Keratinocyte (primary cell): ENCODE measurements at regions not wholly inside any gene's neighbourhood (a gene's known extent, or its start where the extent isn't known, plus 50 kb on each side); places are given as distances from the start of the nearest gene placed in this dataset.

Source experiments
- DNase-seq: peaks from one replicate; pipeline ENCODE4 v3.0.0-alpha.2; 2011; ENCODE audit warnings: low read depth, missing footprints, low spot score
- FAIRE-seq: peaks from 2 replicates; lab custom pipeline; 2011; peaks lifted over from hg19 to GRCh38; lab: Jason Lieb, UNC
- H2AFZ ChIP-seq: 2 replicates; pipeline ENCODE4 v1.6.0; 2012; ENCODE audit warnings: low read length, control low read depth, inconsistent platforms; ENCODE audit not compliant: control insufficient read depth
- H3K27ac ChIP-seq: 2 replicates; pipeline ENCODE4 v1.5.1; 2011; ENCODE audit warnings: low read length; ENCODE audit not compliant: control insufficient read depth, insufficient read depth
- H3K27me3 ChIP-seq: 3 replicates; pipeline ENCODE4 v1.6.0; 2011; ENCODE audit warnings: low read length; ENCODE audit not compliant: control insufficient read depth, insufficient read depth; ENCODE audit errors: extremely low read depth
- H3K36me3 ChIP-seq, 2 experiments: 2 replicates in 1 of 2; 3 replicates in 1 of 2; pipeline ENCODE4 v1.5.1; 2011; ENCODE audit warnings: low read length in 2 of 2, mild to moderate bottlenecking in 1 of 2; ENCODE audit not compliant: control insufficient read depth in 2 of 2, insufficient read depth in 2 of 2; ENCODE audit errors: extremely low read depth in 1 of 2
- H3K4me1 ChIP-seq: 3 replicates; pipeline ENCODE4 v1.5.1; 2011; ENCODE audit warnings: low read length; ENCODE audit not compliant: control insufficient read depth, insufficient read depth; ENCODE audit errors: extremely low read depth
- H3K4me2 ChIP-seq: 3 replicates; pipeline ENCODE4 v1.6.0; 2011; ENCODE audit warnings: low read depth, low read length; ENCODE audit not compliant: control insufficient read depth, insufficient read depth; ENCODE audit errors: extremely low read depth
- H3K4me3 ChIP-seq, 3 experiments: fragments of 200-600 bp in 1 of 3; sonication (generic) in 1 of 3; 2 replicates in 2 of 3; 3 replicates in 1 of 3; pipeline ENCODE4 v1.5.1; 2011 to 2016; ENCODE audit warnings: low read length in 3 of 3, mild to moderate bottlenecking in 3 of 3, control low read depth in 2 of 3, inconsistent platforms in 1 of 3, low read depth in 1 of 3, mixed read lengths in 1 of 3, mixed run types in 1 of 3, moderate library complexity in 1 of 3; ENCODE audit not compliant: control insufficient read depth in 2 of 3, insufficient read depth in 2 of 3; ENCODE audit errors: extremely low read depth in 1 of 3
- H3K79me2 ChIP-seq: 2 replicates; pipeline ENCODE4 v1.6.0; 2012; ENCODE audit warnings: low read length; ENCODE audit not compliant: control insufficient read depth, insufficient read depth
- H3K9ac ChIP-seq: 3 replicates; pipeline ENCODE4 v1.6.0; 2011; ENCODE audit warnings: low read length; ENCODE audit not compliant: control insufficient read depth, insufficient read depth; ENCODE audit errors: extremely low read depth
- H3K9me1 ChIP-seq: 3 replicates; pipeline ENCODE4 v1.6.0; 2011; ENCODE audit warnings: low read length; ENCODE audit not compliant: control insufficient read depth, insufficient read depth; ENCODE audit errors: extremely low read depth
- H3K9me3 ChIP-seq: 2 replicates; pipeline ENCODE4 v1.5.1; 2012; ENCODE audit warnings: low read depth, low read length; ENCODE audit not compliant: control insufficient read depth
- H4K20me1 ChIP-seq: 3 replicates; pipeline ENCODE4 v1.6.0; 2011; ENCODE audit warnings: low read length; ENCODE audit not compliant: control insufficient read depth, insufficient read depth; ENCODE audit errors: extremely low read depth
- CTCF ChIP-seq, 3 experiments: IDR thresholded peaks in 1 of 3; conservative IDR thresholded peaks in 1 of 3; optimal IDR thresholded peaks in 1 of 3; 2 replicates in 2 of 3; 3 replicates in 1 of 3; pipeline versions ENCODE3 to v1.5.1; 2011; ENCODE audit warnings: low read length in 3 of 3, mild to moderate bottlenecking in 3 of 3, moderate library complexity in 2 of 3, control low read depth in 1 of 3, inconsistent platforms in 1 of 3; ENCODE audit not compliant: insufficient read depth in 2 of 3; ENCODE audit errors: extremely low read depth in 1 of 3
- EZH2 ChIP-seq: IDR thresholded peaks from one replicate; pipeline ENCODE4 v1.6.1; 2012; ENCODE audit warnings: inconsistent platforms, mild to moderate bottlenecking, low read length, moderate library complexity
- dilution Hi-C: fragments of 300-500 bp; cut with MboI; formaldehyde crosslinking; loops from one replicate; pipeline ENCODE4 v1.7.0; 2020; ENCODE audit warnings: low sequenced_read_pairs; ENCODE audit not compliant: extremely low pct_ligation_motif_present

- Histone ChIP-seq H3K27ac (no peak overlapping the region), H3K36me3 (no peaks in the 10 kb centered on the region), H4K20me1 (no peaks in the 10 kb centered on the region), H3K4me3 (no peak overlapping the region), H3K9me3 (no peaks in the 10 kb centered on the region), H3K4me2 (no peak overlapping the region), H3K27me3 (no peaks in the 10 kb centered on the region), H3K79me2 (no peaks in the 10 kb centered on the region), H2AFZ (no peak overlapping the region), H3K4me1 (no peaks in the 10 kb centered on the region), H3K9me1 (no peaks in the 10 kb centered on the region), H3K9ac (no peak overlapping the region)
- dilution Hi-C loops, result no loop called here
- DNase-seq, result no peak
- TF ChIP-seq CTCF (optimal IDR thresholded peaks at IDR 0.05 in 1 of 3, IDR thresholded peaks at IDR 0.05 in 1 of 3, conservative IDR thresholded peaks at IDR 0.05 in 1 of 3; ENCODE audit: extremely low read depth in 1 of 3, insufficient read depth in 2 of 3, low read length in 3 of 3), result no peak
- no peak for TF ChIP-seq EZH2
- FAIRE-seq, result no peak
Observed at GRCh38 chr6:141259807-141260206, 872.9 kb upstream of the GJE1 start.

- no peak overlapping the region for H3K4me3 ChIP-seq
- no peak for TF ChIP-seq CTCF (optimal IDR thresholded peaks at IDR 0.05 in 1 of 3, IDR thresholded peaks at IDR 0.05 in 1 of 3, conservative IDR thresholded peaks at IDR 0.05 in 1 of 3; ENCODE audit: extremely low read depth in 1 of 3, insufficient read depth in 2 of 3, low read length in 3 of 3)
- TF ChIP-seq EZH2, result no peak
- no peaks in the 10 kb centered on the region for H4K20me1 ChIP-seq
- no peaks in the 10 kb centered on the region for H3K4me1 ChIP-seq
- no peaks in the 10 kb centered on the region for H3K9me1 ChIP-seq
- H3K27me3 ChIP-seq, result no peaks in the 10 kb centered on the region
- H3K36me3 ChIP-seq, result no peaks in the 10 kb centered on the region
- H3K79me2 ChIP-seq, result no peaks in the 10 kb centered on the region
- H3K9me3 ChIP-seq, result no peaks in the 10 kb centered on the region
- dilution Hi-C loops, result no loop called here
- no peak for FAIRE-seq
- H3K27ac ChIP-seq, result no peak overlapping the region
- H3K9ac ChIP-seq, result no peak overlapping the region
- DNase-seq, result no peak
- no peak overlapping the region for H3K4me2 ChIP-seq
- no peak overlapping the region for H2AFZ ChIP-seq
Observed at GRCh38 chr6:141259091-141259490, 873.6 kb upstream of the GJE1 start.
